Keratinocyte (primary cell): ENCODE measurements at regions not wholly inside any gene's neighbourhood (a gene's known extent, or its start where the extent isn't known, plus 50 kb on each side); places are given as distances from the start of the nearest gene placed in this dataset.

Source experiments
- DNase-seq: peaks from one replicate; pipeline ENCODE4 v3.0.0-alpha.2; 2011; ENCODE audit warnings: low read depth, missing footprints, low spot score
- FAIRE-seq: peaks from 2 replicates; lab custom pipeline; 2011; peaks lifted over from hg19 to GRCh38; lab: Jason Lieb, UNC
- H2AFZ ChIP-seq: 2 replicates; pipeline ENCODE4 v1.6.0; 2012; ENCODE audit warnings: low read length, control low read depth, inconsistent platforms; ENCODE audit not compliant: control insufficient read depth
- H3K27ac ChIP-seq: 2 replicates; pipeline ENCODE4 v1.5.1; 2011; ENCODE audit warnings: low read length; ENCODE audit not compliant: control insufficient read depth, insufficient read depth
- H3K27me3 ChIP-seq: 3 replicates; pipeline ENCODE4 v1.6.0; 2011; ENCODE audit warnings: low read length; ENCODE audit not compliant: control insufficient read depth, insufficient read depth; ENCODE audit errors: extremely low read depth
- H3K36me3 ChIP-seq, 2 experiments: 2 replicates in 1 of 2; 3 replicates in 1 of 2; pipeline ENCODE4 v1.5.1; 2011; ENCODE audit warnings: low read length in 2 of 2, mild to moderate bottlenecking in 1 of 2; ENCODE audit not compliant: control insufficient read depth in 2 of 2, insufficient read depth in 2 of 2; ENCODE audit errors: extremely low read depth in 1 of 2
- H3K4me1 ChIP-seq: 3 replicates; pipeline ENCODE4 v1.5.1; 2011; ENCODE audit warnings: low read length; ENCODE audit not compliant: control insufficient read depth, insufficient read depth; ENCODE audit errors: extremely low read depth
- H3K4me2 ChIP-seq: 3 replicates; pipeline ENCODE4 v1.6.0; 2011; ENCODE audit warnings: low read depth, low read length; ENCODE audit not compliant: control insufficient read depth, insufficient read depth; ENCODE audit errors: extremely low read depth
- H3K4me3 ChIP-seq, 3 experiments: fragments of 200-600 bp in 1 of 3; sonication (generic) in 1 of 3; 2 replicates in 2 of 3; 3 replicates in 1 of 3; pipeline ENCODE4 v1.5.1; 2011 to 2016; ENCODE audit warnings: low read length in 3 of 3, mild to moderate bottlenecking in 3 of 3, control low read depth in 2 of 3, inconsistent platforms in 1 of 3, low read depth in 1 of 3, mixed read lengths in 1 of 3, mixed run types in 1 of 3, moderate library complexity in 1 of 3; ENCODE audit not compliant: control insufficient read depth in 2 of 3, insufficient read depth in 2 of 3; ENCODE audit errors: extremely low read depth in 1 of 3
- H3K79me2 ChIP-seq: 2 replicates; pipeline ENCODE4 v1.6.0; 2012; ENCODE audit warnings: low read length; ENCODE audit not compliant: control insufficient read depth, insufficient read depth
- H3K9ac ChIP-seq: 3 replicates; pipeline ENCODE4 v1.6.0; 2011; ENCODE audit warnings: low read length; ENCODE audit not compliant: control insufficient read depth, insufficient read depth; ENCODE audit errors: extremely low read depth
- H3K9me1 ChIP-seq: 3 replicates; pipeline ENCODE4 v1.6.0; 2011; ENCODE audit warnings: low read length; ENCODE audit not compliant: control insufficient read depth, insufficient read depth; ENCODE audit errors: extremely low read depth
- H3K9me3 ChIP-seq: 2 replicates; pipeline ENCODE4 v1.5.1; 2012; ENCODE audit warnings: low read depth, low read length; ENCODE audit not compliant: control insufficient read depth
- H4K20me1 ChIP-seq: 3 replicates; pipeline ENCODE4 v1.6.0; 2011; ENCODE audit warnings: low read length; ENCODE audit not compliant: control insufficient read depth, insufficient read depth; ENCODE audit errors: extremely low read depth
- CTCF ChIP-seq, 3 experiments: IDR thresholded peaks in 1 of 3; conservative IDR thresholded peaks in 1 of 3; optimal IDR thresholded peaks in 1 of 3; 2 replicates in 2 of 3; 3 replicates in 1 of 3; pipeline versions ENCODE3 to v1.5.1; 2011; ENCODE audit warnings: low read length in 3 of 3, mild to moderate bottlenecking in 3 of 3, moderate library complexity in 2 of 3, control low read depth in 1 of 3, inconsistent platforms in 1 of 3; ENCODE audit not compliant: insufficient read depth in 2 of 3; ENCODE audit errors: extremely low read depth in 1 of 3
- EZH2 ChIP-seq: IDR thresholded peaks from one replicate; pipeline ENCODE4 v1.6.1; 2012; ENCODE audit warnings: inconsistent platforms, mild to moderate bottlenecking, low read length, moderate library complexity
- dilution Hi-C: fragments of 300-500 bp; cut with MboI; formaldehyde crosslinking; loops from one replicate; pipeline ENCODE4 v1.7.0; 2020; ENCODE audit warnings: low sequenced_read_pairs; ENCODE audit not compliant: extremely low pct_ligation_motif_present

- H3K36me3 ChIP-seq: no peaks in the 10 kb centered on the region
- dilution Hi-C loops: no loop called here
- H3K9me1 ChIP-seq: no peaks in the 10 kb centered on the region
- H3K27ac ChIP-seq: no peak overlapping the region
- no peak for TF ChIP-seq EZH2
- no peak for TF ChIP-seq CTCF (optimal IDR thresholded peaks at IDR 0.05 in 1 of 3, IDR thresholded peaks at IDR 0.05 in 1 of 3, conservative IDR thresholded peaks at IDR 0.05 in 1 of 3; ENCODE audit: extremely low read depth in 1 of 3, insufficient read depth in 2 of 3, low read length in 3 of 3)
- H3K9ac ChIP-seq: no peak overlapping the region
- no peak overlapping the region for H2AFZ ChIP-seq
- H3K27me3 ChIP-seq: no peaks in the 10 kb centered on the region
- DNase-seq (no peak), FAIRE-seq (no peak)
- H3K4me1 ChIP-seq: no peaks in the 10 kb centered on the region
- no peaks in the 10 kb centered on the region for H3K9me3 ChIP-seq
- no peaks in the 10 kb centered on the region for H4K20me1 ChIP-seq
- no peak overlapping the region for H3K4me2 ChIP-seq
- H3K4me3 ChIP-seq: no peak overlapping the region
- no peaks in the 10 kb centered on the region for H3K79me2 ChIP-seq
Measured at GRCh38 chr2:122166820-122167219, 411.4 kb downstream of the TSN start.

GRCh38 chr2:122167515-122167914, 412.1 kb downstream of the TSN start:
- Histone ChIP-seq H3K27ac (no peak overlapping the region), H3K9ac (no peak overlapping the region), H3K4me3 (no peak overlapping the region), H3K9me3 (no peaks in the 10 kb centered on the region), H3K4me2 (no peak overlapping the region), H3K27me3 (no peaks in the 10 kb centered on the region), H3K9me1 (no peaks in the 10 kb centered on the region), H3K4me1 (no peaks in the 10 kb centered on the region), H2AFZ (no peak overlapping the region), H3K36me3 (no peaks in the 10 kb centered on the region), H3K79me2 (no peaks in the 10 kb centered on the region), H4K20me1 (no peaks in the 10 kb centered on the region)
- TF ChIP-seq CTCF (optimal IDR thresholded peaks at IDR 0.05 in 1 of 3, IDR thresholded peaks at IDR 0.05 in 1 of 3, conservative IDR thresholded peaks at IDR 0.05 in 1 of 3; ENCODE audit: extremely low read depth in 1 of 3, insufficient read depth in 2 of 3, low read length in 3 of 3): no peak
- no peak for TF ChIP-seq EZH2
- FAIRE-seq (no peak), DNase-seq (no peak)
- dilution Hi-C loops: no loop called here
